ENCODE measurements at regions not wholly inside any gene's neighbourhood (a gene's known extent, or its start where the extent isn't known, plus 50 kb on each side); places are given as distances from the start of the nearest gene placed in this dataset.
A peak's percentile ranks its signal among the peaks of the same experiment; 100 is the strongest.

- TF ChIP-seq BHLHE40 (IDR thresholded peaks at IDR 0.05; ENCODE audit: borderline replicate concordance) (no peak), FOXA1 (IDR thresholded peaks at IDR 0.05) (no peak), ARNT (IDR thresholded peaks at IDR 0.05) (no peak), TARDBP (IDR thresholded peaks at IDR 0.05) (no peak), SP1 (IDR thresholded peaks at IDR 0.05) (no peak), FOXM1 (IDR thresholded peaks at IDR 0.05; ENCODE audit: borderline replicate concordance) (no peak), PKNOX1 (IDR thresholded peaks at IDR 0.05) (peak; percentile 50; the same call in 1 of the 2 replicates), SUZ12 (IDR thresholded peaks at IDR 0.05) (no peak), L3MBTL2 (conservative IDR thresholded peaks at IDR 0.05) (no peak), LEF1 (IDR thresholded peaks at IDR 0.05; ENCODE audit: borderline replicate concordance) (no peak)
Observed at GRCh38 chr3:187828579-187829452, 83.5 kb upstream of the BCL6 start.

All from HEK293T (cell line).